DND-41 (cell line): ENCODE measurements at regions not wholly inside any gene's neighbourhood (a gene's known extent, or its start where the extent isn't known, plus 50 kb on each side); places are given as distances from the start of the nearest gene placed in this dataset.

ENCODE experiments used
- CTCF ChIP-seq: IDR thresholded peaks from 2 replicates; pipeline ENCODE4 v1.5.1; 2012; ENCODE audit warnings: borderline replicate concordance, low read length, moderate library complexity, mild to moderate bottlenecking; ENCODE audit not compliant: poor library complexity, severe bottlenecking; ENCODE audit errors: extremely low read depth
- EZH2 ChIP-seq: IDR thresholded peaks from 3 replicates; pipeline ENCODE4 v1.6.1; 2012; ENCODE audit warnings: borderline replicate concordance, low read depth, mild to moderate bottlenecking, moderate library complexity, low read length, inconsistent platforms; ENCODE audit not compliant: severe bottlenecking

- no peak for TF ChIP-seq CTCF
- no peak for TF ChIP-seq EZH2
Measured at GRCh38 chr4:133620555-133620954, 471.5 kb downstream of the PCDH10 start.
